Astrocyte of the spinal cord (primary cell): ENCODE measurements at regions not wholly inside any gene's neighbourhood (a gene's known extent, or its start where the extent isn't known, plus 50 kb on each side); places are given as distances from the start of the nearest gene placed in this dataset.
A peak's percentile ranks its signal among the peaks of the same experiment; 100 is the strongest.

Experiments used
- DNase-seq: peaks from one replicate; pipeline ENCODE4 v3.0.0; 2011; ENCODE audit warnings: low read depth, low spot score
- H3K4me3 ChIP-seq: 2 replicates; pipeline ENCODE4 v1.5.1; 2011; ENCODE audit warnings: low read depth, mild to moderate bottlenecking, low read length, moderate library complexity
- in situ Hi-C: cut with HindIII; loops from 2 replicates; pipeline ENCODE4 v1.10.0; 2017; ENCODE audit warnings: low sequenced_read_pairs
- TF ChIP-seq, protein P1 (sequence below): IDR thresholded peaks from 2 replicates; pipeline ENCODE4 v1.5.1; 2012; ENCODE audit warnings: low read depth, mild to moderate bottlenecking, low read length, inconsistent platforms

DNA sequence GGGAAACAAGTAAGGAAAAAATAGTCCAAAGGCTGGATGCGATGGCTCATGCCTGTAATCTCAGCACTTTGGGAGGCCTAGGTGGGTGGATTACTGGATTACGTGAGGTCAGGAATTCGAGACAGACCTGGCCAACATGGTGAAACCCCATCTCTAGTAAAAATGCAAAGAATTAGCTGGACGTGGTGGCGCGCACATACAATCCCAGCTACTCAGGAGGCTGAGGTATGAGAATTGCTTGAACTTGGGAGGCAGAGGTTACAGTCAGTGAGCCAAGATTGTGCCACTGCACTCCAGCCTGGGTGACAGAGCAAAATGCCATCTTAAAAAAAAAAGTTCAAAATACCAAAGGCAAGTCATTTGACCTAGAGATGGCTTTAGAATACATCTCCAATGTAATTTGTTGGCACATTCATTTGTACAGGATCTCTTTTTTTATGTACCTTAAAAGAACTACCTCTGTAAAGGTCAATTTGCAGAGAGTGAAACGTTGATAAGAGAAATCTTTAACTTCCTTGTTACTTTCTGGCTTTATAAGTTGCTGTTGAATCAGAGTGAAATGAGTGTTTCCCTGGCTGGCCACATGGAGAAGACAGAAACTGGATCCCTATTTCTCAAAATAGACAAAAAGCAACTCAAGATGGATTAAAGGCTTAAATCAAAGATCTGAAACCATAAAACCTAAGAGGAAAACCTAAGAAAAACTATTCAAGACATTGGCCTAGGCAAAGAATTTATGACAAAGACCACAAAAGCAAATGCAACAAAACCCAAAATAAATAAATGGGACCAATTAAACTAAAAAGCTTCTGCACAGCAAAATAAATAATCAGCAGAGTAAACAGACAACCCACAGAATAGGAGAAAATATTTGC lies 260.7 kb downstream of the KLF6 start:
- no peak for DNase-seq
- in situ Hi-C loops, result no loop called here
- no peak overlapping the region for H3K4me3 ChIP-seq
- TF ChIP-seq, protein P1, sequence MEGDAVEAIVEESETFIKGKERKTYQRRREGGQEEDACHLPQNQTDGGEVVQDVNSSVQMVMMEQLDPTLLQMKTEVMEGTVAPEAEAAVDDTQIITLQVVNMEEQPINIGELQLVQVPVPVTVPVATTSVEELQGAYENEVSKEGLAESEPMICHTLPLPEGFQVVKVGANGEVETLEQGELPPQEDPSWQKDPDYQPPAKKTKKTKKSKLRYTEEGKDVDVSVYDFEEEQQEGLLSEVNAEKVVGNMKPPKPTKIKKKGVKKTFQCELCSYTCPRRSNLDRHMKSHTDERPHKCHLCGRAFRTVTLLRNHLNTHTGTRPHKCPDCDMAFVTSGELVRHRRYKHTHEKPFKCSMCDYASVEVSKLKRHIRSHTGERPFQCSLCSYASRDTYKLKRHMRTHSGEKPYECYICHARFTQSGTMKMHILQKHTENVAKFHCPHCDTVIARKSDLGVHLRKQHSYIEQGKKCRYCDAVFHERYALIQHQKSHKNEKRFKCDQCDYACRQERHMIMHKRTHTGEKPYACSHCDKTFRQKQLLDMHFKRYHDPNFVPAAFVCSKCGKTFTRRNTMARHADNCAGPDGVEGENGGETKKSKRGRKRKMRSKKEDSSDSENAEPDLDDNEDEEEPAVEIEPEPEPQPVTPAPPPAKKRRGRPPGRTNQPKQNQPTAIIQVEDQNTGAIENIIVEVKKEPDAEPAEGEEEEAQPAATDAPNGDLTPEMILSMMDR, result no peak

DNA sequence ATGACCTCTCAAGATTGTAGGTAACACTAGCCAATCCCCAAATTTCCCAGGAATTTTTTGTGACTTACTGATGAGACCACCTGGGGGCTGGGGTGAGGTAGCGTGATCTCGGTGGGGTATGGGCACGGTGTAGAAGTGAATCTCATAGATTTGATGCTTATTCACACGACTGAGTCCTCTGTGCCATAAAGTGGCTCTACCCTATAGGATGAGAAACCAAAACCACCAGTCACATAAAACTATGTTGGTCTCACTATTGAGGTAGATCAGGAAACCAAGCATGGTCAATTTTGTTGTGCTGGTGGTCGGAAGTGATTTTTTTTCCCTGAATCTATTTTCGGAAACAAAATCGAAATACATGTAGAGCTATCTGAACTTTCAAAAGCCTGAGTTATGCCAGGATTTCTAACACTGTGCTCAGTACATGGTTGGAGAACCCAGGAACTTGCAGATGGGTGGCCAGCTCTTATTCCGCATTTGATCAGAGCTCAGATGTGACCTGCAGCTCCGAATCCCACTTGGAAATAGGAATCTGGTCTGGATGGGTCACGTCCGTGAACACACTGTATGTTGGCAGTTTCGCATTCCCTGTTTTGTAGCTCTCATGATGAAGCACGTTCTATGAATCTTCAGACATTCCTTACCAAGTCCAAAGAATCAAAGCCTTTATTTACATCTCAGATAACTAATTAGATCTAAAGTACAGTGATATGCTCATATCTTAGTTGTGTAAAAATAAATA lies 261.5 kb downstream of the KLF6 start:
- no peak for DNase-seq
- in situ Hi-C loops, result no loop called here
- H3K4me3 ChIP-seq, result no peak overlapping the region
- TF ChIP-seq, protein P1, result no peak

DNA sequence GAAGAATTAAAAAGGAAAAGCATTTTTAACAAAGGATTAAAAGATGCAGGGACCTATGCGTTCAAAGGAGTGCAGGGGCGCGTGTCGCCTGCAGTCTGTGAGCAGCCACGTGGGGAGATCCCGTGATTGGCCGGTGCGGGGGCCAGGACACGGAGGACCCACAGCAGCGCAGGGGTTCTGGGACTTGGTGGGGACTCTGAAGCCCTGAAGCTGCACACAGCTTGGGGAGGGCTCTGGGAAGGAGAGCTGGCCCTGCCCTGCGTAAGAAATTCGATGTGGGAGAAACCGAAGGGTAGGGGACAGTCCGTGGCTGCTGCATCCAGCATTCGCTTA lies 268.1 kb downstream of the KLF6 start:
- in situ Hi-C loops, result no loop called here
- no peak overlapping the region for H3K4me3 ChIP-seq
- TF ChIP-seq, protein P1, result no peak
- DNase-seq, result no peak

DNA sequence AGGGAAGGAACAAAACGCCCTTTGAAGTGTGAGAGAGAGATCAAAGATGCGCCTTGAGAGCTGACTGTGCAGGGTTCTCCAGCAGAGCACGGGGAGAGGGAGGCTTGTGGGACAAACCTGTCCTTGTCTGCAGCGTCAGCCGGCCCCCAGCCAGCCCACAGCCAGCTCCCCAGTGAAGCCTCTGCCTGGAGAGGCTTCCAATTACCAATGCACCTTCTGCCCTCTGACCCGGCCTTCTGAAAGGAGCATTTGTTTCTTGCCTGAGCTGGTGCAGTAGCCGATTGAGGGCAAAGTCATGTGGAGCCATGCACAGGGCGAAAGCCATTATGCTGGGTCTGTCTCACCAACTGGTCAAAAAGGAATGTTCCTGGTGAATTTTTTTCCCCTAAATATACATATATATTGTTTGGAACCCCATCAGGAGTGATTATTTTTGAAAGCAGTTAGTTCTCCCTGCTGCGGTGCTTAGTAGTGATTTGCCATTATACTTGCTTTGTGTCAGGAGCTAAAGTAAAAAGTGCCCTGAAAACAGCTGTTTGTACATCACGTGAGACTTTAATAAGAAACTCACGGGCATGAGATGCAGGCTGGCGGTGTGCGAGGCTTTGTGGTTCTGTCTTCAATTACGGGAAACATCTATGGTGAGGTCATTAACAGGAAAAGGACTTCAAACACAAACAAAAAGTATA lies 268.6 kb downstream of the KLF6 start:
- TF ChIP-seq, protein P1, result no peak
- in situ Hi-C loops, result no loop called here
- DNase-seq, result peak; percentile 74
- H3K4me3 ChIP-seq, result no peak overlapping the region

DNA sequence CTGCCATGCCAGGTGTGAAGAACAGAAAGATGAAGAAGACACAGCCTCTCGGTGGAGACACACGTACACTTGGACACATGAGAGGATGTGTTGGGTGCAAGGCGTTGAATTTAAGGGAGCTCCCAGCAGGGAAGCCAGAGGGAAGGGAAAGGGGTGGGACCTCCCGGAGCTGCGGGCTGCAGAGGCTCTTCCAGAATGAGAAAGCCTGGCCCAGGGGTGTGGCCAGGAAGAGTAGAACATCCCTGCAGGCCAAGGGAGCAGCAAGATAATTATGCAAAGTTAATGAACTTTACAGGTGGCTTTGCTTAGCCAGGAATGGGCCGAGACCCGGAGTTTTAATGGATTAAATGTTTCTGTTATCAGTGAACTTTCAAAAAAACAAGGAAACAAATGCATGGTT lies 270.3 kb downstream of the KLF6 start:
- H3K4me3 ChIP-seq, result no peak overlapping the region
- TF ChIP-seq, protein P1, result no peak
- no peak for DNase-seq
- in situ Hi-C loops, result no loop called here

DNA sequence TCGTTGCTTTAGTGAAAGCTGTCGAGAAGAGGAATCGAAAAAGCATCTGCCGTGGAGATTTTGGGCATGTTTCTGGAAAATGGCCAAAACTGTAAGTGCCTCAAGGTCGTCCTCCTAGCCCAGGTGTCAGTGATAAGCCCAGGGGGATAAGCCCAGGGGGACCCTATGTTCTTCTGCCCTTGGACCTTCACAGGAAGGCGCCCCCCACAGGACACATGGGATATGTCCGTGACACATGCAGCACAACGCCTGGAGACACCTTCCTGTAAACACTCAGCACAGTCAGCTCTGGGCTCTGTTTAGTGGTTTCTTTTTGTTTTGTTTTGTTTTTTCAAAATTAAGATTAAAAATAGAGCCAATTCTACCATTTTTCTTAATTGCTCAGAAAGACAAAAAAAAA lies 272.7 kb downstream of the KLF6 start:
- no peak for DNase-seq
- in situ Hi-C loops, result no loop called here
- no peak overlapping the region for H3K4me3 ChIP-seq
- TF ChIP-seq, protein P1, result no peak
